ENCODE measurements at regions not wholly inside any gene's neighbourhood (a gene's known extent, or its start where the extent isn't known, plus 50 kb on each side); places are given as distances from the start of the nearest gene placed in this dataset.
A peak's percentile ranks its signal among the peaks of the same experiment; 100 is the strongest.

DNA sequence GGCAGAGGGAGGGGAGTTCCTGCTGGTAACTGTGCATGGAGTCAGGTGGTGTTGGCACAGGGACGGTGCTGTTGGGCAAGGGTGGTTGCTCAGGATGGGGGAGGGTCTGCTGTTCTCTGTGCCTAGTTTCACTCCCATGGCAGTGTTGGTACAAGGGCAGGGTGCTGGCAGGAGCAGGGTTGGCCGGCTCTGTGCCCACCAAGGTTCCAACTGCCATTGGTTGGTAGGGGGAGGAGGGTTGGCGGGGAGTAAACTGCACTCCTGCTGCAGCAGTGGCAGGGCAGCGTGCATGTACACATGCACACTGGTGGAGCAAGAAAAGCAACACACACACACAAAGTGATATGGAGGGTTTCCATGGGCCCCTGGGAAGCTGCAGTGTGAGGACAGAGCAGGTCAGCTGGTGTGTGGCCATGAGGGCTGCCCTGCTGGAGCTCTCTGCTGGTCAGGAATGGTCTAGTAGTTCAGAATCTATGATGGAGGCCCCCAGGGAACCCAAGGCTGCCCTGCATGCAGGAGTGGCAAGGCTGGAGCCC lies 269.9 kb upstream of the MGAT4C start:
- no peak overlapping the region for H3K27ac ChIP-seq
- TF ChIP-seq, protein P1, sequence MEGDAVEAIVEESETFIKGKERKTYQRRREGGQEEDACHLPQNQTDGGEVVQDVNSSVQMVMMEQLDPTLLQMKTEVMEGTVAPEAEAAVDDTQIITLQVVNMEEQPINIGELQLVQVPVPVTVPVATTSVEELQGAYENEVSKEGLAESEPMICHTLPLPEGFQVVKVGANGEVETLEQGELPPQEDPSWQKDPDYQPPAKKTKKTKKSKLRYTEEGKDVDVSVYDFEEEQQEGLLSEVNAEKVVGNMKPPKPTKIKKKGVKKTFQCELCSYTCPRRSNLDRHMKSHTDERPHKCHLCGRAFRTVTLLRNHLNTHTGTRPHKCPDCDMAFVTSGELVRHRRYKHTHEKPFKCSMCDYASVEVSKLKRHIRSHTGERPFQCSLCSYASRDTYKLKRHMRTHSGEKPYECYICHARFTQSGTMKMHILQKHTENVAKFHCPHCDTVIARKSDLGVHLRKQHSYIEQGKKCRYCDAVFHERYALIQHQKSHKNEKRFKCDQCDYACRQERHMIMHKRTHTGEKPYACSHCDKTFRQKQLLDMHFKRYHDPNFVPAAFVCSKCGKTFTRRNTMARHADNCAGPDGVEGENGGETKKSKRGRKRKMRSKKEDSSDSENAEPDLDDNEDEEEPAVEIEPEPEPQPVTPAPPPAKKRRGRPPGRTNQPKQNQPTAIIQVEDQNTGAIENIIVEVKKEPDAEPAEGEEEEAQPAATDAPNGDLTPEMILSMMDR (IDR thresholded peaks at IDR 0.05): no peak
- no peak for TF ChIP-seq POLR2A (IDR thresholded peaks at IDR 0.05)
- H3K9me3 ChIP-seq: no peaks in the 10 kb centered on the region
- no peaks in the 10 kb centered on the region for H3K4me1 ChIP-seq
- ATAC-seq: peak in 1 of 4 donors; percentile 14
- intact Hi-C loops (cut with DNase I): no loop called here
- no CpG with 5 or more reads among the region's 4 CpGs for WGBS (ENCODE audit: insufficient coverage, low coverage, low lambda C conversion rate, missing lambda C conversion rate)
- no peak for DNase-seq
- H3K27me3 ChIP-seq: no peaks in the 10 kb centered on the region
- no peak overlapping the region for H3K4me3 ChIP-seq
- H3K36me3 ChIP-seq: no peaks in the 10 kb centered on the region

DNA sequence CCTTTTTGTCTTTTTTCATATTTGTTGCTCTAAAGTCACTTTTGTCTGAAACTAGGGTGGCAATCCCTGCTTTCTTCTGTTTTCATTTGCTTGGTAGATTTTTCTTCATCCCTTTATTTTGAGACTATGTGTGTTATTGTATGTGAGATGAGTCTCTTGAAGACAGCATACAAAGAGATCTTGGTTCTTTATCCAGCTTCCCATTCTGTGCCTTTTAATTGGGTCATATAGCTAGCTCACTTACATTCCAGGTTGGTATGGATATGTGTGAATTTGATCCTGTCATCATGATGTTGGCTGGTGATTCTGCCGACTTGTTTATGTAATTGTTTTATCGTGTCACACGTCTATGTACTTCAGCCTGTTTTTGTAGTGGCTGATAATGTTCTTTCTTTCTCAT lies 267.7 kb upstream of the MGAT4C start:
- Histone ChIP-seq H3K9me3 (no peaks in the 10 kb centered on the region), H3K4me1 (no peaks in the 10 kb centered on the region), H3K27ac (no peak overlapping the region), H3K27me3 (no peaks in the 10 kb centered on the region), H3K36me3 (no peaks in the 10 kb centered on the region), H3K4me3 (no peak overlapping the region)
- intact Hi-C loops (cut with DNase I): no loop called here
- WGBS (ENCODE audit: insufficient coverage, low coverage, low lambda C conversion rate, missing lambda C conversion rate): 55% methylated on average over 3 of the region's 3 CpGs
- DNase-seq: no peak
- TF ChIP-seq, protein P1 (IDR thresholded peaks at IDR 0.05): no peak
- TF ChIP-seq POLR2A (IDR thresholded peaks at IDR 0.05): no peak
- ATAC-seq: no peak

DNA sequence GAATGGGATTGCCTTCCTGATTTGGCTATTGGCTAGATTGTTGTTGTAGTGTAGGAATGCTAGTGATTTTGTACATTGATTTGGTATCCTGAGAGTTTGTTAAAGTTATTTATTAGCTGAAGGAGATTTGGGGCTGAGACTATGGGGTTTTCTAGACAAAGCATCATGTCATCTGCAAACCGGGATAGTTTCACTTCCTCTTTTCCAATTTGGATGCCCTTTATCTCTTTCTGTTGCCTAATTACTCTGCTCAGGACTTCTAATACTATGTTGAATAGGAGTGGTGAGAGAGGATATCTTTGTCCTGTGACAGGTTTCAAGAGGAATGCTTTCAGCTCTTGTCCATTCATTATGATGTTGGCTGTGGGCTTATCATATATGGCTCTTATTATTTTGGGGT lies 265.7 kb upstream of the MGAT4C start:
- H3K4me1 ChIP-seq: no peaks in the 10 kb centered on the region
- TF ChIP-seq, protein P1 (IDR thresholded peaks at IDR 0.05): no peak
- TF ChIP-seq POLR2A (IDR thresholded peaks at IDR 0.05): no peak
- intact Hi-C loops (cut with DNase I): no loop called here
- WGBS (ENCODE audit: insufficient coverage, low coverage, low lambda C conversion rate, missing lambda C conversion rate): 44% methylated on average over 1 of the region's 1 CpG
- no peak overlapping the region for H3K27ac ChIP-seq
- no peak overlapping the region for H3K4me3 ChIP-seq
- ATAC-seq (no peak), DNase-seq (no peak)
- no peaks in the 10 kb centered on the region for H3K9me3 ChIP-seq
- H3K27me3 ChIP-seq: no peaks in the 10 kb centered on the region
- no peaks in the 10 kb centered on the region for H3K36me3 ChIP-seq

DNA sequence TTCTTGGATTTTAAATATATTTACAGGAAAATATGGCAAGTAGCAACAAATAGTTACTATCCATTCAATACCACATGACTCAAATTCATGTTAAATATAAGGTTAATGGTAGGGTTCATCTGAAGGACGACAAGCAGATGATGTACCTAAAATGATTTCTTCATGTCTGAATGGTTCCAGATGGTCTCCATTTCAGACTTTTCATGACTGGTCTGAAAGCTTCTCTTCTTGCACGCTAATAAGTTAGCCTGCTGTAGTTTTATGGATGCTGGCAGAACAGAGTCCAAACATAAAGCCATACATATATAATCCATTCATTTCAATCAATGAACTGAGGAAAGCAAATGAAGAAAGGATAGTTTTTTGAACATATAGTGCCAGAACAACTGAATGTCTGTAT lies 257.0 kb upstream of the MGAT4C start:
- Histone ChIP-seq H3K27me3 (no peaks in the 10 kb centered on the region), H3K27ac (no peak overlapping the region), H3K4me1 (no peaks in the 10 kb centered on the region), H3K4me3 (no peak overlapping the region), H3K36me3 (no peaks in the 10 kb centered on the region), H3K9me3 (no peaks in the 10 kb centered on the region)
- TF ChIP-seq POLR2A (IDR thresholded peaks at IDR 0.05): no peak
- TF ChIP-seq, protein P1 (IDR thresholded peaks at IDR 0.05): no peak
- ATAC-seq (no peak), DNase-seq (no peak)
- 41% methylated on average over 2 of the region's 2 CpGs for WGBS (ENCODE audit: insufficient coverage, low coverage, low lambda C conversion rate, missing lambda C conversion rate)
- intact Hi-C loops (cut with DNase I): no loop called here

DNA sequence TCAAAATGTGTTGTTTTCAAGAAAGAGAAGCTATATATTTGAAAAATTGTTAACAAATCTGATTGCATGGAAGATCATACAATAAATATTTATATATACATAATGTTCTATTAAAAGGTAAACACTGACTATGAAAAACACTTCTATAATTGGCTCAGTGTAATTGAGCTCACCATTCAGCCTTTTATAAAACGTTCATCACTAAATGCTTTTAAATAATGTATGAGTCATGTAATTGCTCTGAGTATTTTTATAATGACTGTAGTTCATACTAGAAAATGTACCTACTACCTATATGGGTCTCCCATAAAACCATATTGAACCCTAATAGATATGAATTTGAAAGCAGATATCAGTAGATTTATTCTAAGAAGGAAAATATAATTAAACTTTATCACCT lies 240.4 kb upstream of the MGAT4C start:
- no peaks in the 10 kb centered on the region for H3K27me3 ChIP-seq
- 23% methylated on average over 1 of the region's 1 CpG for WGBS (ENCODE audit: insufficient coverage, low coverage, low lambda C conversion rate, missing lambda C conversion rate)
- intact Hi-C loops (cut with DNase I): no loop called here
- no peaks in the 10 kb centered on the region for H3K36me3 ChIP-seq
- ATAC-seq: no peak
- TF ChIP-seq, protein P1 (IDR thresholded peaks at IDR 0.05): no peak
- TF ChIP-seq POLR2A (IDR thresholded peaks at IDR 0.05): no peak
- no peaks in the 10 kb centered on the region for H3K9me3 ChIP-seq
- no peak overlapping the region for H3K4me3 ChIP-seq
- DNase-seq: no peak
- no peak overlapping the region for H3K27ac ChIP-seq
- H3K4me1 ChIP-seq: no peaks in the 10 kb centered on the region
